ENCODE measurements at regions not wholly inside any gene's neighbourhood (a gene's known extent, or its start where the extent isn't known, plus 50 kb on each side); places are given as distances from the start of the nearest gene placed in this dataset.

- no peak for FAIRE-seq
- Histone ChIP-seq H3K23me2 (ENCODE audit: low read depth, low read length) (no peaks in the 10 kb centered on the region; the same call in 1 of the 2 replicates), H2BK20ac (ENCODE audit: low read length) (no peak overlapping the region)
- TF ChIP-seq TAF7 (optimal IDR thresholded peaks at IDR 0.05; ENCODE audit: borderline replicate concordance, low read depth, low read length) = no peak
- TF ChIP-seq JUND (IDR thresholded peaks at IDR 0.05; ENCODE audit: low read length) = no peak
- no peak for TF ChIP-seq PHF8 (conservative IDR thresholded peaks at IDR 0.05; ENCODE audit: low read depth, low read length)
- TF ChIP-seq, protein P1, sequence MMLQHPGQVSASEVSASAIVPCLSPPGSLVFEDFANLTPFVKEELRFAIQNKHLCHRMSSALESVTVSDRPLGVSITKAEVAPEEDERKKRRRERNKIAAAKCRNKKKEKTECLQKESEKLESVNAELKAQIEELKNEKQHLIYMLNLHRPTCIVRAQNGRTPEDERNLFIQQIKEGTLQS (IDR thresholded peaks at IDR 0.05; ENCODE audit: insufficient read depth, low read depth, low read length) = no peak
- no peak for TF ChIP-seq HDAC2 (IDR thresholded peaks at IDR 0.05; ENCODE audit: borderline replicate concordance in 1 of 2, low read depth in 2 of 2, low read length in 2 of 2)
- no peak for TF ChIP-seq YY1 (IDR thresholded peaks at IDR 0.05; ENCODE audit: low read depth, low read length)
- TF ChIP-seq, protein P2, sequence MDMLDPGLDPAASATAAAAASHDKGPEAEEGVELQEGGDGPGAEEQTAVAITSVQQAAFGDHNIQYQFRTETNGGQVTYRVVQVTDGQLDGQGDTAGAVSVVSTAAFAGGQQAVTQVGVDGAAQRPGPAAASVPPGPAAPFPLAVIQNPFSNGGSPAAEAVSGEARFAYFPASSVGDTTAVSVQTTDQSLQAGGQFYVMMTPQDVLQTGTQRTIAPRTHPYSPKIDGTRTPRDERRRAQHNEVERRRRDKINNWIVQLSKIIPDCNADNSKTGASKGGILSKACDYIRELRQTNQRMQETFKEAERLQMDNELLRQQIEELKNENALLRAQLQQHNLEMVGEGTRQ (IDR thresholded peaks at IDR 0.05; ENCODE audit: low read length) = no peak
- TF ChIP-seq E2F6 (IDR thresholded peaks at IDR 0.05) = no peak
- no peak for TF ChIP-seq HDAC6 (IDR thresholded peaks at IDR 0.05; ENCODE audit: low read depth, low read length)
Observed at GRCh38 chr2:12948231-12948960, 231.7 kb downstream of the TRIB2 start.

More at GRCh38 chr2:12948231-12948960, 231.7 kb downstream of the TRIB2 start:
- peak overlapping the region in 1 of 4 experiments; percentile 34; a peak in 1 of 7 replicates for H3K9ac ChIP-seq (replicated peaks in 1 of 4; ENCODE audit: extremely low read depth in 1 of 4, low read depth in 3 of 4, low read length in 3 of 4)
- no peak overlapping the region for H3K23ac ChIP-seq (ENCODE audit: insufficient read length)
- H3K79me1 ChIP-seq (ENCODE audit: low read depth, low read length) = no peaks in the 10 kb centered on the region
- no peak overlapping the region for H3K27ac ChIP-seq (ENCODE audit: low read depth, low read length)
- H3K79me2 ChIP-seq (ENCODE audit: control insufficient read depth in 1 of 2, insufficient read depth in 2 of 2, low read length in 2 of 2) = no peaks in the 10 kb centered on the region
- H3K36me3 ChIP-seq (ENCODE audit: control insufficient read depth in 2 of 4, insufficient read depth in 4 of 4, low read length in 3 of 4) = no peaks in the 10 kb centered on the region
- 90% methylated on average over 9 of the region's 9 CpGs; no CpG with 5 or more reads in 1 of the 2 experiments for WGBS, 2 experiments (ENCODE audit: extremely low coverage in 1 of 2, insufficient coverage in 1 of 2, insufficient read length in 1 of 2, insufficient replicate concordance in 2 of 2, low coverage in 1 of 2, low lambda C conversion rate in 2 of 2, missing lambda C conversion rate in 1 of 2)
- no peak for DNase-seq (ENCODE audit: low read depth in 1 of 2, low spot score in 2 of 2)
- H2BK15ac ChIP-seq (ENCODE audit: low read length) = no peak overlapping the region
- no peak overlapping the region for H3K4me2 ChIP-seq (ENCODE audit: insufficient read depth in 1 of 2, low read depth in 2 of 2, low read length in 2 of 2)
- no peaks in the 10 kb centered on the region for H4K20me1 ChIP-seq (replicated peaks in 1 of 2; ENCODE audit: control insufficient read depth in 1 of 2, insufficient read depth in 2 of 2, low read length in 2 of 2)
- H3K14ac ChIP-seq (ENCODE audit: insufficient read length) = no peak overlapping the region
- no peak overlapping the region for H2AK5ac ChIP-seq (ENCODE audit: low read depth, low read length)
- H2BK120ac ChIP-seq (replicated peaks; ENCODE audit: low read depth, low read length) = no peak overlapping the region
- no peaks in the 10 kb centered on the region; a peak in 2 of 7 replicates for H3K27me3 ChIP-seq (replicated peaks in 1 of 4; ENCODE audit: control insufficient read depth in 3 of 4, extremely low read depth in 1 of 4, insufficient read depth in 3 of 4, low read length in 3 of 4)
- H4K5ac ChIP-seq (ENCODE audit: insufficient read length, low read depth, low read length) = no peak overlapping the region
- H4K8ac ChIP-seq (ENCODE audit: extremely low read depth, insufficient read depth, low read length) = no peak overlapping the region
- no peak overlapping the region for H3K4ac ChIP-seq (replicated peaks; ENCODE audit: insufficient read length, low read depth, low read length)
- ChIA-PET CTCF (ENCODE audit: partially characterized antibody) (interaction anchor here (0.6 to 6.5 kb wide), 4 partner anchors 15 to 59 kb away, joined by 3 to 40 read pairs (median 4); no protein-coding TSS in a partner anchor), POLR2A (ENCODE audit: partially characterized antibody) (interaction anchor here (0.8 kb wide), 1 partner anchor 798 kb away, joined by 4 read pairs; no protein-coding TSS in a partner anchor)
- no peak overlapping the region for H3K4me3 ChIP-seq (ENCODE audit: extremely low read depth in 1 of 4, insufficient read depth in 2 of 4, low read depth in 3 of 4, low read length in 4 of 4)
- no peak overlapping the region for H4K91ac ChIP-seq (replicated peaks; ENCODE audit: insufficient read length, low read length)
- H2AFZ ChIP-seq (ENCODE audit: low read length) = no peak overlapping the region
- no peak overlapping the region for H2BK12ac ChIP-seq (ENCODE audit: low read depth, low read length)
- H3K18ac ChIP-seq (ENCODE audit: extremely low read depth, low read length) = no peak overlapping the region
- H3K9me3 ChIP-seq (ENCODE audit: insufficient read depth in 2 of 2, low read depth in 1 of 2, low read length in 1 of 2) = no peaks in the 10 kb centered on the region
- H3K56ac ChIP-seq (replicated peaks; ENCODE audit: insufficient read length, low read depth, low read length) = no peak overlapping the region
- no peak overlapping the region for H2BK5ac ChIP-seq (ENCODE audit: low read depth, low read length)
- H3K4me1 ChIP-seq (replicated peaks in 1 of 4; ENCODE audit: control insufficient read depth in 3 of 4, insufficient read depth in 4 of 4, low read length in 3 of 4) = no peaks in the 10 kb centered on the region

Data from H1 (cell line).